HG02840 (cell line): ENCODE measurements at regions not wholly inside any gene's neighbourhood (a gene's known extent, or its start where the extent isn't known, plus 50 kb on each side); places are given as distances from the start of the nearest gene placed in this dataset.

ENCODE experiments used
- ATAC-seq: cut with Tn5 transposase; IDR thresholded peaks from one replicate; pipeline ENCODE4 v1.9.1; 2021; ENCODE audit warnings: mild to moderate bottlenecking, moderate library complexity, moderate number of reproducible peaks; ENCODE audit not compliant: unreplicated experiment, low FRiP score

DNA sequence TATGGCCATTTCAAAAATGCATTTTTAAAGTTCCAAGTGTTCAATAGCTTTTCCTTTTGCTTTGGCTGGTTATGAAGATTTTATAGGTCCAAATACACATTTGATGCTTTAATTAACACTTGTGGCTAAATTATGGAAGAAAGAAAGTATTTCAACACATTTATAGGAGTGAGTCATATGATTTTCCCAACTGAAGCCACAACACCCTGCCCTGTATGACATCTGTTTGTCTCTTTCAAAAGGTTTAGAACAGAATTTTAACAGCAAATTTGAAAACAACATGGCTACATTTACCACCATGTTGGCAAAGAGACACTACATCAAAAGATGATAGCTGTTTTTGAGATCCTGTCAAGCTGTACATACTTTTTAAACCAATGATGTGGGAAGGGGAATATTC, 99.4 kb downstream of the TMEM174 start:
- no peak for ATAC-seq

DNA sequence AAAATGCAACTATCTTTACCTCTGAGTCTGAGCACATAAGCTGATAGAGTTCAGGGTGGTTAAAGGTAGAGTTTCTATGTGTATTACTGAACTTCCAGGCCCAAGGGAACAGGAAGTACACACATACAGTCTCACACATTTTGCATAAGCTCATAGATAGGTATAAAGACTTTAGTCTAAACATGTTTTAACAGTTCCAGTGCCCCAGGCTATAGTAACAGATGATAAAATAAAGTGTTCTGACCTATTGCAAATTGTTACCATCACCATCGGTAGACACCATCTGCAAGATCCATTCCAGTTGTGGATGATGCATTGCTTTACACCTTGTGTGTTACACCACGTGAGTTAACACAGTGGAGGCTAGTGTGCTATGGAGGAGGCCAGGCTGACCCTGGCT, 95.8 kb downstream of the TMEM174 start:
- ATAC-seq, result no peak

- ATAC-seq, result no peak
These were observed 94.9 kb downstream of the TMEM174 start for GRCh38 chr5:73267766-73268435.

DNA sequence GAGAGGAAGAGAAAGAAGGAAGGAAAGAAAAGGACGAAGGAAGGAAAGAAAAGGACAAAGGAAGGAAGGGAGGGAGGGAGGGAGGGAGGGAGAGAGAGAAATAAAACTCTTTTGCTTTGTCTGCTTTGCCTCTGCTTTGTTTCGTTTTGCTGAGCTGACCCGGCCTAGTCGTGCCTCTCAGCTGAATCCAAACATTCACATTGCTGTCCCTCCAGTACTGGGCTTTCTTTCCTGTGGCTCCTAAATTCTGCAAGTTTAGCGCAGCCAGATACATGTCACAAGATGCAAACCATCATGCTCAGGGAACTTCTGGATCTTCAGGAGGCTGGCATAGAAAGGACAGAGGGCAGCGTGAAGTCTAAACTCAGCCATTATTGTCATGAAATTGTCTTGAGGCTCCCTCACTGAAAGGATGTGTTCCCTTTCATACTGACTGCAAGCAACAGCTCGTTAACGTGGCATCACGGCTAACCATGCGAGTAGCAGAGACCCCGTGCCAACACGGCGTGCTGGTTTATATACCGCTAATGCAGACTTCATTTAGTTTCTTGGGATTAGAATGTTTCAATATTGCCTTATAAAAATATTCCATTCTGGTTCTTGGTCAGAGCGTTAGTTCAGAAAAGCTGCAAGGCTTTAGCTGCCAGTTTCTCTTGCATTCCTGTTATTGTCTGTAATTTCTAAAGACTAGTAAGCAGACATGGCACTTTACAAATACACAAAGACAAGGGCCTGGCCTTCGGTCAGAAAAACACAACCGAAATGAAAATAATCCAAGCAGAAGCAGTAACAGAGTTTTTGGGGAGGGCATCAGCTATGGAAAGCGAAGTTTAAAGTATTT, 94.2 kb downstream of the TMEM174 start:
- ATAC-seq, result no peak

GRCh38 chr5:73266176-73266738, 93.3 kb downstream of the TMEM174 start:
- ATAC-seq, result no peak

- ATAC-seq, result no peak
These were observed 92.6 kb downstream of the TMEM174 start for GRCh38 chr5:73265641-73266040.

- no peak for ATAC-seq
These were observed 91.6 kb downstream of the TMEM174 start for GRCh38 chr5:73264631-73265030.

DNA sequence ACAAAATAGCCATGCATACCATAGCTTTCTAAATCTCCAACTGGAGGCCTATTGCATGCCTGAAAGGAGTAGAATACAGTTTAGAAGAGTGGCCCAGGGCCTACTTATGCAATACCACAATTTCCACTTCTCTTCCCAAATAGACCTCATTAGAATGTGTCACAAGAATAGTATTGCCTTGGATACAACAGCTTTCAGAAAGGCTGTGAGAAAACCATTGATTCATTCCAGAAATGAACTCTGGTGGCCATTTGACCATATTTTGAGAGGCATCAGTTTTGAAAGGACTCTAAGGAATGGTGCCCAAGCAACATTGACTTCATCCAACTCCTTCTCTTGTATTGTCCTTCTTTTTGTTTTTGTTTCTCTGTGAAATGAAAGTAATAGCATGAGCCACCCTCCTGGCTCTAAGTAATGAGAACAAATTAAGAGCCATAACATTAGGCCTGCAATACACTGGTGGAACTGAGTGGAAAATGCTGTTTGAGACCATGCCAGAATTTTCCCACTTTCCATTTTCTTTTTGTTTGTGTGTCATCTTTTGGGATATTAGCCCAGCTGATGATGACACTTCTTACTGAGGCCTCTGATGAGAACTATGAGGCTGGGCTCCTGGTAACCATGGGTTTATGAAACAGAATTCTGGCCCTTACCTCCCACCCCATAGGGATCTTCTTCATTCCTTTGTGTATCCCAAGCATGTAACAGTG, 90.2 kb downstream of the TMEM174 start:
- no peak for ATAC-seq

GRCh38 chr5:73256862-73257261, 83.9 kb downstream of the TMEM174 start:
- no peak for ATAC-seq

DNA sequence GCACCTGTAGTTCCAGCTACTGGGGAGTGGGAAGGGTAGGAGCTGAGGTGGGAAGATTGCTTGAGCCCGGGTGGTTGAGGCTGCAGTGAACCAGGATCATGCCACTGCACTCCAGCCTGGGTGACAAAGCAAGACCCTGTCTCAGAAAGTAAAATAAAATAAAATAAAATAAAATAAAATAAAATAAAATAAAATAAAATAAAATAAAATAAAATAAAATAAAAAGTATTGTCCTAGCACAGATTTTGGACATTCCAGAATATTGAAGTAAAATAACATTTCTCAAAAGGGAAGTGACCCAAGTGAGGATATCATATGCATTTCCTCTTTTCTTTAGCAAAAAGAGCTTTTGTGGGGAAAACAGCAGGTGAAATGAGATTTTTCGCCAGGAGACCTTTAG, 83.5 kb downstream of the TMEM174 start:
- no peak for ATAC-seq

GRCh38 chr5:73256012-73256411, 83.0 kb downstream of the TMEM174 start:
- ATAC-seq, result no peak

- ATAC-seq, result no peak
These were observed 81.6 kb downstream of the TMEM174 start for GRCh38 chr5:73254642-73255041.

DNA sequence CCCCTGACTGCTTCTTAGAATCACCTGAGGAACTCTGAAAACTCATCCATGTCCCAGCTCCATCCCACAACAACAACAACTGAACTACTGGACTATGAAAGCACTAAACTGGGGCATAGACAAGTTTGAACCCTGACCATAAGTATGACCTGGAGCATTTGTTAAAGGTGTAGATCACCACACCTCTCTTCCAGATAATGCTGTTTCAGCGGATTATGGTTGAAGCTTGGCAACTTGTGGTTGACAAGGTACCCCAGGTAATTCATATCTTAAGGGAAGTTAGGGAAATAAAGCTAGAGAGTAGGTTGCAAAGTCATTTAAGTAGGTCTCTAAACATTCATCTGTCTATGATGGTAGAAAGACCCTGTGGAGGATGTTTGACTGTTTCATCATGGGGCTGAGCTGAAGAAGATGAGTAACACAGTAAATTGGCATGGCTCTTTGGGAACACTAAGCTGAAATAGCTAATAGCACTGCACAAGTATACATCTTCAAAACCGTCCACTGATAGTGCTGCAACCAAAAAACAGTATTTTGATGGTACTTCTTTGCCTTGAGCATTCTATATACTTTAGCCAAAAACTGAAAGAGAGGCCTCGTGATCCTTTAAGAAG, 80.2 kb downstream of the TMEM174 start:
- ATAC-seq, result no peak

DNA sequence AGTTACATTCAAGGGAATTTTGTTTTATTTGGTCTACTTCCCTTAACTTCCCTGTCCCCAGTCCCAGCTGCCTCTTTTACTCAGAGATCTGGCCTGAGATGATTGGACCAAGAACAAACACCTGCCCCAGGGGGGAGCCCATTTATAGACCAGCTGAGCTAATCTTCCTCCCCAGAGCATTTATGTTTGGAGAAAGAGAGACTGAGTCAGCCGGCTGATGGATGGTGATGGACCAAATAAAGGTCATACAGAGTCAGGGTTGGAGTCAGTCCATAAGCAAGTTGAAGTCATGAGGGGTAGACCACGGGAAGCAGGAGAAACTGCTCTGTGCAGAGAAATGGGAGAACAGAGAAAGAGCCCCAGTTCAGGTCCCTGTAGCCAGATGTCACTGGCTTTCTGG, 77.7 kb downstream of the TMEM174 start:
- no peak for ATAC-seq

GRCh38 chr5:73242735-73243134, 69.7 kb downstream of the TMEM174 start:
- ATAC-seq, result no peak

GRCh38 chr5:73238873-73239272, 65.9 kb downstream of the TMEM174 start:
- ATAC-seq, result no peak

DNA sequence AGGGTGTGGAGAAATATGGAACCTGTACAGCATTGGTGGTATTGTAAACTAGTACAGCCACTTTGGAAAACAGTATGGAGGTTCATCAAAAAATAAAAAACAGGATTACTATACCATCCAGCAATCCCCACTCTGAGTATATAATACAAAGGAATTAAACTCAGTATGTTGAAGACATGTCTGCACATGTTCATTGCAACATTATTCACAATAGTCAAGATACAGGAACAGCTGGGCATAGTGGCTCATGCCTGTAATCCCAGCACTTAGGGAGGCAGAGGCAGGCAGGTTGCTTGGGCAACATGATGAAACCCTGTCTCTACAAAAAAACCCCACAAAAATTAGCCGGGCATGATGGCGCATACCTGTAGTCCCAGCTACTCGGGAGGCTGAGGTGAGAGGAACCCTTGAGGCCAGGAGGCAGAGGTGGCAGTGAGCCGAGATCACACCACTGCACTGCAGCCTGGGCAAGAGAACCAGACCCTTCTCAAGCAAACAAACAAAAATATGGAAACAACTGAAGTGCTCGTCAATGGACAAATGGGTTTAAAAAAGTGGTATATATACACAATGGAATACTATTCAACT, 63.6 kb downstream of the TMEM174 start:
- ATAC-seq, result no peak

GRCh38 chr5:73234204-73234555, 61.2 kb downstream of the TMEM174 start:
- ATAC-seq, result no peak

DNA sequence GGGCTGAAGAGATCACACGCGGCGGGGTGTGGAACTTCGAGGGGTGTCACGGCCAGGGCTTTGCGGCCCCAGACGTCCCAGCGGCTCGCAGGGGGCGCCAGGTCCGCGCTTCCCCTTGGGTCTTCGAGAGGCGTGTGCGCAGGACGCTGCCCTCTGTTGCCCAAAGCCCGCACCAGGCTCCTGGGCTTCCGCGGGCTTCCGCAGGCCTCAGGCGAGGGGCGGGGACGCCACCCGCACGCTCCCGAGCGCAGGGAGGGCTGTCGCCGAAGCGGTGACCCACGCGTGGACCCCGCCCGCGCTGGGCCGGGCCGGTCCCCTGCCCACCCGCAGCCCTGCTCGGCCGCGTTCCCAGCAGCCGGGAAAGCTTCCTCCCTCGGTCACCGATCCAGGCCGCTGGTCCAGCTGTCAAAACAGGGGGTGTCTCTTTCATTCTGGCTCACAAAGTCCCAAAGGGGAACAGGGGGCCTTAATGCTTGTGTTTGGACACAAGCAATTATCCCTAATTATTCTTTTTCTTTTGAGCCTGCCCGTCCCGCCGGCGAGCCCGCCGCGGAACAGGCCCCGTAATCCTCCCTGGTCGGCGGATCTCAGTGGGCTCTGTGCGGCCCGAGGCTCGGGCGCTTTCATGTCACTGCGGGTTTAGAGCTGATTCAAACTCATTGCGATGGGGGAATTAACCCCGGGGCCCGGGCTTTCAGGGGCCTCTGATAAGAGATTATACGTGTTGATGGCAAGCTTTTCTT, 60.6 kb downstream of the TMEM174 start:
- ATAC-seq, result no peak

GRCh38 chr5:73233053-73233460, 60.1 kb downstream of the TMEM174 start:
- ATAC-seq, result no peak
